Esophagus squamous epithelium (tissue), 5 donors: ENCODE measurements at regions not wholly inside any gene's neighbourhood (a gene's known extent, or its start where the extent isn't known, plus 50 kb on each side); places are given as distances from the start of the nearest gene placed in this dataset.

Experiments used
- DNase-seq: peaks from one replicate; lab custom pipeline; 2025; lab: John Stamatoyannopoulos, UW
- H3K27ac ChIP-seq, 4 donors: fragments of 200-600 bp; sonication (generic); one replicate each; pipeline ENCODE4 v1.5.1; 2016 to 2019; ENCODE audit warnings: mild to moderate bottlenecking in 1 of 4
- H3K27me3 ChIP-seq, 4 donors: fragments of 200-600 bp; sonication (generic); 1 replicate in 3 of 4; 2 replicates in 1 of 4; pipeline versions ENCODE4 v1.5.1 to v1.6.0; 2017 to 2021; ENCODE audit warnings: antibody characterized with exemption in 1 of 4
- H3K36me3 ChIP-seq, 3 donors: fragments of 200-600 bp; sonication (generic); one replicate each; pipeline ENCODE4 v1.5.1; 2016 to 2019
- H3K4me1 ChIP-seq, 3 donors: fragments of 200-600 bp; sonication (generic); one replicate each; pipeline ENCODE4 v1.5.1; 2017 to 2019
- H3K4me3 ChIP-seq, 4 donors: fragments of 200-600 bp; sonication (generic); 1 replicate in 3 of 4; 2 replicates in 1 of 4; pipeline ENCODE4 v1.5.1; 2016 to 2019; ENCODE audit warnings: mild to moderate bottlenecking in 2 of 4, moderate library complexity in 1 of 4
- H3K9me3 ChIP-seq, 3 donors: fragments of 200-600 bp; sonication (generic); one replicate each; pipeline ENCODE4 v1.5.1; 2016 to 2019
- CTCF ChIP-seq, 6 experiments: fragments of 450-650 bp in 4 of 6; fragments of 200-600 bp in 2 of 6; sonication (generic) in 2 of 6; IDR thresholded peaks; one replicate each; pipeline ENCODE4 v1.5.1; 2016 to 2019; ENCODE audit warnings: antibody characterized with exemption in 6 of 6, mild to moderate bottlenecking in 4 of 6, moderate library complexity in 4 of 6
- POLR2A ChIP-seq, 4 donors: fragments of 450-650 bp; IDR thresholded peaks; one replicate each; pipeline ENCODE4 v1.6.1; 2017; ENCODE audit warnings: antibody characterized with exemption in 4 of 4, mild to moderate bottlenecking in 4 of 4, moderate library complexity in 3 of 4
- WGBS, 2 donors: methylation state at CpG; one replicate each; pipeline ENCODE4 v1.1.5; 2018; 5-methylcytosine and 5-hydroxymethylcytosine counted together
- intact Hi-C: fragments of 100-400 bp; cut with DNase I; formaldehyde crosslinking; loops from one replicate; pipeline ENCODE4 v1.15.0; 2022
- donor health status: DM: yes; HTN: yes; CAD: no.

GRCh38 chr14:27134200-27134599, 536.4 kb upstream of the NOVA1 start:
- no peaks in the 10 kb centered on the region for H3K4me1 ChIP-seq
- TF ChIP-seq POLR2A (IDR thresholded peaks at IDR 0.05) (no peak), CTCF (IDR thresholded peaks at IDR 0.05) (no peak)
- no peak overlapping the region for H3K27ac ChIP-seq
- 64 to 81% methylated on average over 2 of the region's 2 CpGs for WGBS, 2 donors
- no peaks in the 10 kb centered on the region for H3K9me3 ChIP-seq
- intact Hi-C loops = no loop called here
- H3K36me3 ChIP-seq = no peaks in the 10 kb centered on the region
- no peak for DNase-seq
- H3K27me3 ChIP-seq = no peaks in the 10 kb centered on the region
- H3K4me3 ChIP-seq = no peak overlapping the region

- no peaks in the 10 kb centered on the region for H3K27me3 ChIP-seq
- H3K4me1 ChIP-seq = no peaks in the 10 kb centered on the region
- intact Hi-C loops = no loop called here
- no peak for DNase-seq
- H3K4me3 ChIP-seq = no peak overlapping the region
- TF ChIP-seq CTCF (IDR thresholded peaks at IDR 0.05) (no peak), POLR2A (IDR thresholded peaks at IDR 0.05) (no peak)
- 70 to 93% methylated on average over 1 of the region's 1 CpG for WGBS, 2 donors
- no peak overlapping the region for H3K27ac ChIP-seq
- no peaks in the 10 kb centered on the region for H3K9me3 ChIP-seq
- no peaks in the 10 kb centered on the region for H3K36me3 ChIP-seq
Measured at GRCh38 chr14:27145170-27145569, 547.3 kb upstream of the NOVA1 start.

- Histone ChIP-seq H3K27ac (no peak overlapping the region), H3K4me1 (no peaks in the 10 kb centered on the region), H3K4me3 (no peak overlapping the region), H3K9me3 (peaks cover 0 to 6% (median 0%) of the 10 kb centered on the region in 3 donors), H3K36me3 (no peaks in the 10 kb centered on the region), H3K27me3 (no peaks in the 10 kb centered on the region)
- TF ChIP-seq POLR2A (IDR thresholded peaks at IDR 0.05) (no peak), CTCF (IDR thresholded peaks at IDR 0.05) (no peak)
- intact Hi-C loops = no loop called here
- no peak for DNase-seq
Measured at GRCh38 chr14:27148143-27148542, 550.3 kb upstream of the NOVA1 start.

GRCh38 chr14:27164139-27164538, 566.3 kb upstream of the NOVA1 start:
- no peaks in the 10 kb centered on the region for H3K36me3 ChIP-seq
- no peak overlapping the region for H3K4me3 ChIP-seq
- intact Hi-C loops = no loop called here
- no peak overlapping the region for H3K27ac ChIP-seq
- H3K4me1 ChIP-seq = no peaks in the 10 kb centered on the region
- 75 to 84% methylated on average over 7 to 8 of the region's 8 CpGs for whole genome bisulfite sequencing, 2 donors
- no peaks in the 10 kb centered on the region for H3K9me3 ChIP-seq
- no peaks in the 10 kb centered on the region for H3K27me3 ChIP-seq
- TF ChIP-seq POLR2A (IDR thresholded peaks at IDR 0.05) (no peak), CTCF (IDR thresholded peaks at IDR 0.05) (no peak)
- no peak for DNase-seq

- 86 to 91% methylated on average over 6 of the region's 6 CpGs for WGBS, 2 donors
- H3K4me1 ChIP-seq = no peaks in the 10 kb centered on the region
- no peaks in the 10 kb centered on the region for H3K9me3 ChIP-seq
- no peak overlapping the region for H3K4me3 ChIP-seq
- no peak for TF ChIP-seq POLR2A (IDR thresholded peaks at IDR 0.05)
- no peak for TF ChIP-seq CTCF (IDR thresholded peaks at IDR 0.05)
- intact Hi-C loops = no loop called here
- no peaks in the 10 kb centered on the region for H3K27me3 ChIP-seq
- H3K27ac ChIP-seq = no peak overlapping the region
- DNase-seq = no peak
- H3K36me3 ChIP-seq = no peaks in the 10 kb centered on the region
Measured at GRCh38 chr14:27175489-27175888, 577.7 kb upstream of the NOVA1 start.
